Stomach (tissue), 8 donors: ENCODE measurements at regions not wholly inside any gene's neighbourhood (a gene's known extent, or its start where the extent isn't known, plus 50 kb on each side); places are given as distances from the start of the nearest gene placed in this dataset.

Experiments used
- DNase-seq, 2 donors: peaks; one replicate each; pipeline versions ENCODE4 v3.0.0 to v3.0.0-alpha.2; 2013 to 2019
- H3K27ac ChIP-seq, 5 donors: fragments of 200-600 bp in 4 of 5; sonication (generic) in 4 of 5; one replicate each; pipeline ENCODE4 v1.5.1; 2013 to 2019; ENCODE audit warnings: mild to moderate bottlenecking in 1 of 5, moderate library complexity in 1 of 5
- H3K27me3 ChIP-seq, 3 donors: fragments of 200-600 bp; sonication (generic); one replicate each; pipeline ENCODE4 v1.5.1; 2017 to 2019; ENCODE audit warnings: mixed run types in 1 of 3
- H3K36me3 ChIP-seq, 4 donors: fragments of 200-600 bp; sonication (generic); 1 replicate in 3 of 4; 2 replicates in 1 of 4; pipeline ENCODE4 v1.5.1; 2016 to 2019
- H3K4me1 ChIP-seq, 4 donors: fragments of 200-600 bp; sonication (generic); one replicate each; pipeline ENCODE4 v1.5.1; 2016 to 2019
- H3K4me3 ChIP-seq, 4 donors: fragments of 200-600 bp; sonication (generic) in 3 of 4; one replicate each; pipeline ENCODE4 v1.5.1; 2016 to 2019; ENCODE audit warnings: mild to moderate bottlenecking in 1 of 4
- H3K9me3 ChIP-seq, 4 donors: fragments of 200-600 bp; sonication (generic); one replicate each; pipeline ENCODE4 v1.5.1; 2016 to 2019
- CTCF ChIP-seq, 7 experiments: fragments of 450-650 bp in 4 of 7; fragments of 200-600 bp in 3 of 7; sonication (generic) in 3 of 7; IDR thresholded peaks; one replicate each; pipeline ENCODE4 v1.5.1; 2016 to 2019; ENCODE audit warnings: antibody characterized with exemption in 7 of 7, control low read depth in 2 of 7, mild to moderate bottlenecking in 1 of 7
- EP300 ChIP-seq: sonication (generic); formaldehyde crosslinking; IDR thresholded peaks from one replicate; pipeline ENCODE4 v1.6.1; 2017; ENCODE audit warnings: antibody characterized with exemption
- POLR2A ChIP-seq, 4 donors: fragments of 450-650 bp; IDR thresholded peaks; one replicate each; pipeline ENCODE4 v1.6.1; 2016; ENCODE audit warnings: antibody characterized with exemption in 4 of 4, control low read depth in 2 of 4, mild to moderate bottlenecking in 1 of 4, moderate library complexity in 1 of 4
- POLR2AphosphoS5 ChIP-seq, 3 donors: sonication (generic); formaldehyde crosslinking; IDR thresholded peaks; one replicate each; pipeline ENCODE4 v1.6.1; 2016; ENCODE audit warnings: antibody characterized with exemption in 3 of 3
- WGBS, 5 donors: extraction: QIAGEN DNeasy Blood & Tissue Kit in 3 of 5; methylation state at CpG; one replicate each; pipeline versions ENCODE4 v1.1.5 to v1.1.7; 2013 to 2018; 5-methylcytosine and 5-hydroxymethylcytosine counted together
- intact Hi-C: fragments of 100-400 bp; cut with DNase I; formaldehyde crosslinking; loops from one replicate; pipeline ENCODE4 v1.15.1; 2023; ENCODE audit warnings: low total_unique reads
- donor health status: healthy with polysubstance abuse.
- donor health status: Bipolar disorder and iron deficiency.
- donor health status: healthy.

- no peak for DNase-seq
- Histone ChIP-seq H3K36me3 (no peaks in the 10 kb centered on the region), H3K4me3 (no peak overlapping the region), H3K27ac (no peak overlapping the region), H3K4me1 (peaks cover 0 to 5% (median 0%) of the 10 kb centered on the region in 4 donors), H3K27me3 (peaks cover 0 to 37% (median 0%) of the 10 kb centered on the region in 3 donors), H3K9me3 (no peaks in the 10 kb centered on the region)
- no peak for TF ChIP-seq CTCF (IDR thresholded peaks at IDR 0.05)
- no peak for TF ChIP-seq POLR2AphosphoS5 (IDR thresholded peaks at IDR 0.05)
- TF ChIP-seq POLR2A (IDR thresholded peaks at IDR 0.05), result no peak
- TF ChIP-seq EP300, result no peak
- intact Hi-C loops, result no loop called here
- WGBS, 5 donors, result 74 to 87% (median 84%) methylated on average over 9 of the region's 9 CpGs
Measured at GRCh38 chr7:98777051-98777450, 92.8 kb downstream of the TMEM130 start.

GRCh38 chr7:98778421-98778820 is 91.4 kb downstream of the TMEM130 start:
- intact Hi-C loops, result no loop called here
- Histone ChIP-seq H3K4me3 (no peak overlapping the region), H3K9me3 (no peaks in the 10 kb centered on the region), H3K27ac (no peak overlapping the region), H3K27me3 (peaks cover 0 to 31% (median 3%) of the 10 kb centered on the region in 3 donors), H3K4me1 (no peaks in the 10 kb centered on the region), H3K36me3 (no peaks in the 10 kb centered on the region)
- DNase-seq, result no peak
- no peak for TF ChIP-seq POLR2A (IDR thresholded peaks at IDR 0.05)
- TF ChIP-seq EP300, result no peak
- TF ChIP-seq CTCF (IDR thresholded peaks at IDR 0.05), result no peak
- no peak for TF ChIP-seq POLR2AphosphoS5 (IDR thresholded peaks at IDR 0.05)
- WGBS, 5 donors, result 48 to 60% (median 55%) methylated on average over 4 of the region's 4 CpGs

- Histone ChIP-seq H3K4me3 (no peak overlapping the region), H3K27me3 (peaks cover 0 to 17% (median 3%) of the 10 kb centered on the region in 3 donors), H3K27ac (no peak overlapping the region), H3K36me3 (no peaks in the 10 kb centered on the region), H3K4me1 (no peaks in the 10 kb centered on the region), H3K9me3 (no peaks in the 10 kb centered on the region)
- no peak for DNase-seq
- TF ChIP-seq CTCF (IDR thresholded peaks at IDR 0.05) (no peak), EP300 (no peak), POLR2AphosphoS5 (IDR thresholded peaks at IDR 0.05) (no peak), POLR2A (IDR thresholded peaks at IDR 0.05) (no peak)
- 74 to 86% (median 83%) methylated on average over 22 of the region's 22 CpGs for WGBS, 5 donors
- intact Hi-C loops, result no loop called here
Measured at GRCh38 chr7:98779800-98780587, 89.8 kb downstream of the TMEM130 start.

- TF ChIP-seq EP300 (no peak), POLR2A (IDR thresholded peaks at IDR 0.05) (no peak), CTCF (IDR thresholded peaks at IDR 0.05) (no peak), POLR2AphosphoS5 (IDR thresholded peaks at IDR 0.05) (no peak)
- no peak overlapping the region for H3K4me3 ChIP-seq
- H3K4me1 ChIP-seq, result no peaks in the 10 kb centered on the region
- H3K36me3 ChIP-seq, result no peaks in the 10 kb centered on the region
- WGBS, 5 donors, result 79 to 87% (median 83%) methylated on average over 11 of the region's 11 CpGs
- no peaks in the 10 kb centered on the region for H3K9me3 ChIP-seq
- no peak overlapping the region for H3K27ac ChIP-seq
- DNase-seq, result no peak
- intact Hi-C loops, result no loop called here
- H3K27me3 ChIP-seq, result peaks cover 0 to 16% (median 3%) of the 10 kb centered on the region in 3 donors
Measured at GRCh38 chr7:98784216-98784785, 85.5 kb downstream of the TMEM130 start.
